ENCODE measurements at regions not wholly inside any gene's neighbourhood (a gene's known extent, or its start where the extent isn't known, plus 50 kb on each side); places are given as distances from the start of the nearest gene placed in this dataset.

- DNase-seq: no peak
These were observed 133.4 kb downstream of the ATG4C start for GRCh38 chr1:62917314-62917713.

DNA sequence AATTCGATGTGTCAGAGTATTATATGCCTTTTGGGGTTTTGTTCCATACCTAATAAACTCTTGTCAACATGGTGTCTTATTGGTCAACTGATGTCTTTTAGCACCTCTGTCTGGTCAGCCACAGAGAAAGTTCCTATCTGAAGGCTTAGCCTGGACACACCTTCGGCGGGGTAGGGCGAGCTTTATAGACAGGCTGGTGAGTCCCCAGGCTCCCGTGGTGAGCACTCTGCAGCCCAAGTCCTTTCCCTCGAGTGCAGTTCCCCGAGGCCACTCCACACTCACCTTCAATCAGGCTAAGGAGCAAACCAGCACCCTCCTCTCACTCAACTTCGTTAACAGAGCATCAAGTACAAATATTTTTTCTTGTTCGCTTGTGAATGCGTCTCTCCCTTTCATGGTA is 133.9 kb downstream of the ATG4C start:
- DNase-seq: no peak

- DNase-seq: no peak
These were observed 134.8 kb downstream of the ATG4C start for GRCh38 chr1:62918700-62919099.

GRCh38 chr1:62922006-62922405 is 138.1 kb downstream of the ATG4C start:
- DNase-seq: no peak

DNA sequence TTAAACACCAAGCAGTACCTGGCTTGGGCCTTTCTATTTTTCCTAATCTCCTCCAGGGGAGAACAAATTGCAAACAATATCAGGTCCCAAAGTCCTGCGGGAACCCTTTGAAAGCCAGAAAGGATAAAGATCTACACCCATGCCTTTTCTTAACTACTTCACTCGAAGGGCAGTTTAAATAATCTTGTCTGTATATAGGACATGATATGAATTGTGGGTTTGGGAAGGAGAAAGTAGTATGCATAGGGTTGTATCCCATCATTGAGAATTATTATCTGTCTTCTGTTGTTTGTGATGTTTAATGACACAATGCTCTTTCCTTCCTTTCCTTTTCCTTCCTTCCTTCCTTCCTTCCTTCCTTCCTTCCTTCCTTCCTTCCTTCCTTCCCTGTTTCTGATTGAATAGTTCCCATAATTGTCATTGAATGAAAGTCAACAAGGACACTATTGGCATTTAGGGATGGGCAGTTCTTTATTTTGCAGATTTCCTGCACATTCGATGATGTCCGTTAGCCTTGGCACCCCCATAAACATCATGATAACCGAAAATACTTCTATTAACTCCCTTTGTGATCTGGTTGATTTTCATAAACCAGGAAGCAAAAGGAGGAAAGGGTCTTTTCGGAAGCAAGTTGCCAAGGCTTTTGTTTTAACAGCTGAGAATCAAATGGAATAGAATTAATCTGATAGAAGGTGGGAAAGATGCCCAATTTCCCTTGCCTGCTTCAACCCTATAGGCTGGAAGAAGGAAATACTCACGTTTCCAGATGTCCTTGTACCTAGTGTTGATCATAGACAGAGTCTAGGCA is 141.3 kb downstream of the ATG4C start:
- DNase-seq: no peak

DNA sequence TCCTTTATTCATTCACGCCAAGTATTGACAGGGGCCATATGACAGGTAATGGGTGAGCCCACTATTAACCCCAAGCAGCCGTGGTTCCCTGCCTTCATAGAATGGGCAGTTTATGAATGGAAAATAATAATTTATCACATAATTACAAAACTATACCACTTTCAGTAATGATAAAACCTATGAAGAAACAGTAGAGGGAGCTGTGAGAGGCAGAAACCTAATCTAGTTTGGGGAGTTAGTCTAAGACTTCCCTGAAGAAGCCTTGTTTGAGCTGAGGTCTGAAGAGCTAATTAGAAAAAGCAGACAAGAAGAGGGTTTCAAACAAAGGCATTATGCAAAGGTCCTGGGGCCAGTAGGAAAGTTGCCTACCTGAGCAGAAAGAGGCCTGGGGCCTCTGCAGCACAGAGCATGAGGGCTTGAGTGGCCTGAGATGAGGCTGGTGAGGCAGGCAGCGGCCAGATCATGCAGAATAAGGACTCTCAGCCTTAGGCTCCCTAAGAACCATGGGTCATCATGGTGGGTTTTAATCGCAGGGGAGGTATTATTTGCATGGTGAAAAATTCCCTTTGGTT is 142.8 kb downstream of the ATG4C start:
- DNase-seq: no peak

DNA sequence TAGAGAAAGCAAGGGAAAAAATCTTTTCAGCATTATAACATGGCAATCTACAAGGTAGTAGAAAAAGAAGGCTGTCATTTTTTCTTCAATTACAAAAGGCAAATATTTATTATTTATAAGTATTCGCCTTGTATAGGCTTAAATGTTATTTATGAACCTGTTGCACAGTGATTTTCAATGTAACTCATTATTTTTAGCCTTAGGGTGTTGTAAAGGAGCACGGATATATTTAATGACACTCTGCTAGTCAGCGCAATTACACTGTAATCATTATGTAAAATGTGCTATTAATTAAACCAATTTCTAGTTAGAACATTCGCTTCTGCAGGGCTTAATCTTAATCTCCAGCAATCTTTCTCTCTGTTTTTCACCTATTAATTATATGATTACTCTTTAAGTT is 145.0 kb downstream of the ATG4C start:
- no peak for DNase-seq

DNA sequence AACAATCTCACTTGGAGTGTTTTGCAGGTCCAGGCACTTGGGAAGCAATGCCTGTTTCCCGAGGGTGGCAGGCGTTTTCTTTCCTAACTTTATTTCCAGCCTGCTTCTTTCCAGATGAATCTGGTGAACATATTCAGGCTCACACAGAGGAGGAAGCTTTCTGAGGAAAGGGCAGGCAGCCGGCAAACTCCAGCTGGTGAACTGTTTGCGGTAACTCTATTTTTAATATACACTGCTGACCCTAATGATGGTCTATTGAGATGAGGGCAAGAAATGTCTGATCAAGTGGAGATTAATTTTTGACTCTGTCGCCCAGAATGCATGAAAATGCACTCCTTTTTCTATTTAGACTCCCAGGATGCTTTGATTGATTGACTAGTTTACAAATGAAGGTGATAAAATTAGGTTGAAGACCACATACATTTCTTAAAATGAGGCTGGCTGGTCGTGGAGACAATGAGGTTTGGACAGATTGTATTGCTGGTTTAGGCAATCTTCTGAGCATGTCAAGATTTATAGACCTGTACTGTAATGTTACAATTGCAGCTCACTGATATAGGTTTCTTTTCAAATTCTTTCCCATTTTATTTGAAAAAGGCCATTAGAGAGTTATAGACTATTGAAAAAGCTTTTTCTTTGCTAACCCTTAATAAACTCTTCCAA is 153.8 kb downstream of the ATG4C start:
- no peak for DNase-seq

- DNase-seq: no peak
These were observed 157.8 kb downstream of the ATG4C start for GRCh38 chr1:62941780-62942179.

GRCh38 chr1:62946511-62946910 is 162.6 kb downstream of the ATG4C start:
- no peak for DNase-seq

GRCh38 chr1:62951428-62951827 is 167.5 kb downstream of the ATG4C start:
- no peak for DNase-seq

DNA sequence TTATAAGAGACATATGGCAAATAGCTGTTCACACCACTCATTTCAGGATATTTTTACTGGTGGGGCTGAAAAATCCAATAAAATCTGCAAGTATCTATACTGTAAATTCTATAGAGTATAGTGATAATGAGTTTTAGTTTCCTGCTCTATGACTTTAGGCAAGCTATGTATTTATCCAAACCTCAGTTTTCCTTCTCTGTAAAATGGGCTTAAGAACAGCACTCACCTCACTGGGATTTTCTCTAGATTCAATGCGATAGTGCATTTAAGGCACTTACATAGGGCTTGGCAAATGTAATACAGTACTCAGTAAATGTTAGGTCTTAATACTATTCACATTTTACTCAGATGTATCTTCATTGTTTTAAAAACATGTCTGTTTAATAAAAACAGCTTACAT is 168.7 kb downstream of the ATG4C start:
- DNase-seq: no peak

- no peak for DNase-seq
These were observed 169.7 kb downstream of the ATG4C start for GRCh38 chr1:62953633-62954032.

GRCh38 chr1:62954758-62955157 is 170.8 kb downstream of the ATG4C start:
- no peak for DNase-seq

DNA sequence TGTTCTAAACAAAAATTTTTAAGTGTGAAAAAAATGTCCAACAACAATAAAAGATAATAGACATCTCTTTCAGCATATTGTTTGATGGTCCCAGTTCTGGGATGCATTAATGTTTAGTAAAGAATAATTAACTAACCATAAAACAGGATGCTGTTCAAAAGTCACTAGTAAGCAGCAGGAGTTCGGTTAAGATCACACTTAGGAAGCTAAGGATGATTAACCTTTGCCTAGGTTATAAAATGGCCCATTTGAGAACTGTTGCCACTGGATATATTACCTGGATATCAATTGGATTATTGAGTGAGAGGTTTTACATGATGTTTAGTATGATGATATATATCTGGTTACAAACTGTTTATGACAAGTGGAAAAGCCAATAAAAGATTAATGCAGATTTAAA is 171.7 kb downstream of the ATG4C start:
- no peak for DNase-seq

GRCh38 chr1:62962014-62962812 is 178.3 kb downstream of the ATG4C start:
- no peak for DNase-seq

- peak in 1 of 2 experiments; percentile 49 for DNase-seq
These were observed 179.2 kb downstream of the ATG4C start for GRCh38 chr1:62962901-62963776.

DNA sequence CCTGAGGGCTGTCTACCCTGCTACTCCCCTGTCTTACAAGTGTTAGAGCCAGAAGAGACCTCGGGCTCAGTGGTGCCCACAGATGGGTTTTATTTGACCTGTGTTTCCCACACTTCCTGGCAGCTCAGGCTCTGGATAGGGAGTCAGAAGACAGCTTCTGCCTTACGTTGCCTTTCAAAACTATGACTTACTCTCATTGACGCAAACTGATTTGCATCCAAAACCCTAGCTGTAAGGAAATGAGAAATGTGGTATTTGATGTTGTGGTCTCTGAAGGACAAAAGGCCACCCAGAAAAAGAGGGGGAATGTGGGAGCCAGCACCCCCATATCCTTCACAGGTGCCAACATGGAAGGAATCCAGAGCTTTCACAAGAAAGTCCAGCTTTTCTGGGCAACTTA is 180.2 kb downstream of the ATG4C start:
- no peak for DNase-seq

DNA sequence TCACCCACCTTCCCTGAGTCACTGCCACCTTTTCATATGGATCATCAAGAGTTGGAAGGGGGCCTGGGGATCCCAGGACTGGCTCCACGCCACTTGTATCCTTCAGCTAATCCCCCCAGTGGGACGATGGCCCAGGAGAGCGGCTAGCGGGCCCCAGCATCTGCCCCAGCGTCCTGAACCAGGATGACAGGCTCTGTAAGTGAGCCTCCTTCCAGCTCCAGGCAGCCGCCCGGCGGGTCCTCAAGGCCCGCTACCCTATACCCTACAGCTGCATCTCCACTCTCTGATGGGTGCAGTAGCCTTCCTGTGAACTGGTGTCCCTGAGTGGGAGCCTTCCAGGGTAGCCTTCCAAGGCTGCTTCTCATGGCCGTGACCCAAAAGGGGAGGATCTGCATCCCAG is 183.1 kb downstream of the ATG4C start:
- DNase-seq: no peak

DNA sequence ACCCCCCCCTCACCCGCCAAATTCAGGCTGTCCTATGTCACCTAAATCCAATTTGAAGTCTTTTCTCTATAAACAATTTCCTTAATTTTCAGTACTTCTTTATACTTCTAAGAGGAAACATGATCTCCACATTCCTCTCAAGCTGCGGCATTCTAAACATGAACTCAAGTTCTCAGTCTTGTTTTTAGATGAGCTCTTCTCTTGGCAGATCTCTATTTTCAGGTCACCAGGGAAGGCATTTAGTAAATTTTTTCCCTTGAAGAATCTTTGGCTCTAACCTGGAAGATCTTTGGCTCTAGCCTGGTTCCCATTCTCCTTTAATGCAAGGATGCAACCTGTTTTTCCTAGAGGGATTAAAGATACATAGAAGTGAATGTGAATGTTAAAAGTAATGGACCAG is 193.4 kb downstream of the ATG4C start:
- no peak for DNase-seq

- DNase-seq: no peak
These were observed 194.8 kb downstream of the ATG4C start for GRCh38 chr1:62978741-62979140.

DNA sequence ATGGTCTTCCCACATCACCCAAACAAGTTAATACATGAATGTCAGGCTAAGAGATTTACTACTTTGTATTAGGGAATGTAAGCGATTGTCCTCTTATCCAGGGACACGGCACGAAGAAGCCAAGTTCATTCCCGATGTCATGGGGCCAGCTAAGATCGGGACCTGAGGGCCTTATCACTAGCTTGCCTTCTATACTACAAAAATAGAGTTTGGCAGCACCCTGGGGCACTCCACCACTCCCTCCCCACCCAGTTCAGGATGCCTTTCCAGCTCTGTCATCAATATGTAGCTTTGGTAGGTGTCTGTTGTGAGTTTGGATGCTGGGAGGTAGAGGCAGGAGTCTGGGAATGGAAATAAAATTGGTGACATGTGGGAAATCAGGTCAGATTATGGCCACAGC is 197.5 kb downstream of the ATG4C start:
- no peak for DNase-seq

All from NCI-H446 (cell line).